Stimulated activated CD4-positive, alpha-beta T cell treated with anti-CD3 and anti-CD28 coated beads, TNF-alpha, amount 100 ng/mL, for 24 hours (primary cell): ENCODE measurements at regions not wholly inside any gene's neighbourhood (a gene's known extent, or its start where the extent isn't known, plus 50 kb on each side); places are given as distances from the start of the nearest gene placed in this dataset.

Experiments used
- DNase-seq, 3 experiments: peaks; one replicate each; pipeline ENCODE4 v3.0.0-alpha.2; 2020; ENCODE audit warnings: low read depth in 3 of 3

- DNase-seq: no peak
Observed at GRCh38 chr9:96183751-96184150, 118.2 kb downstream of the HSD17B3 start.

- DNase-seq: no peak
Observed at GRCh38 chr9:96178153-96178552, 123.8 kb downstream of the HSD17B3 start.

- no peak for DNase-seq
Observed at GRCh38 chr9:96177719-96178028, 124.3 kb downstream of the HSD17B3 start.

- DNase-seq: no peak
Observed at GRCh38 chr9:96177005-96177718, 124.8 kb downstream of the HSD17B3 start.

GRCh38 chr9:96175796-96176195 is 126.2 kb downstream of the HSD17B3 start:
- no peak for DNase-seq

GRCh38 chr9:96175001-96175400 is 127.0 kb downstream of the HSD17B3 start:
- no peak for DNase-seq

GRCh38 chr9:96174371-96174770 is 127.6 kb downstream of the HSD17B3 start:
- no peak for DNase-seq

GRCh38 chr9:96173640-96174039 is 128.3 kb downstream of the HSD17B3 start:
- no peak for DNase-seq

GRCh38 chr9:96172797-96173196 is 129.2 kb downstream of the HSD17B3 start:
- no peak for DNase-seq

GRCh38 chr9:96171728-96172127 is 130.2 kb downstream of the HSD17B3 start:
- no peak for DNase-seq

GRCh38 chr9:96169901-96170300 is 132.1 kb downstream of the HSD17B3 start:
- DNase-seq: no peak

GRCh38 chr9:96169484-96169883 is 132.5 kb downstream of the HSD17B3 start:
- no peak for DNase-seq

- no peak for DNase-seq
Observed at GRCh38 chr9:96168882-96169281, 133.1 kb downstream of the HSD17B3 start.

GRCh38 chr9:96167011-96167410 is 135.0 kb downstream of the HSD17B3 start:
- no peak for DNase-seq

- DNase-seq: no peak
Observed at GRCh38 chr9:96164268-96164683, 137.7 kb downstream of the HSD17B3 start.

GRCh38 chr9:96163712-96164111 is 138.3 kb downstream of the HSD17B3 start:
- DNase-seq: no peak

GRCh38 chr9:96163161-96163560 is 138.8 kb downstream of the HSD17B3 start:
- DNase-seq: no peak

GRCh38 chr9:96161819-96162218 is 140.2 kb downstream of the HSD17B3 start:
- no peak for DNase-seq

GRCh38 chr9:96160866-96161265 is 141.1 kb downstream of the HSD17B3 start:
- no peak for DNase-seq

GRCh38 chr9:96160168-96160567 is 141.8 kb downstream of the HSD17B3 start:
- no peak for DNase-seq

GRCh38 chr9:96159596-96159995 is 142.4 kb downstream of the HSD17B3 start:
- no peak for DNase-seq

GRCh38 chr9:96158909-96159575 is 142.9 kb downstream of the HSD17B3 start:
- no peak for DNase-seq

- DNase-seq: no peak
Observed at GRCh38 chr9:96158147-96158546, 143.8 kb downstream of the HSD17B3 start.

- no peak for DNase-seq
Observed at GRCh38 chr9:96157675-96158074, 144.3 kb downstream of the HSD17B3 start.
